ENCODE measurements at regions not wholly inside any gene's neighbourhood (a gene's known extent, or its start where the extent isn't known, plus 50 kb on each side); places are given as distances from the start of the nearest gene placed in this dataset.

DNA sequence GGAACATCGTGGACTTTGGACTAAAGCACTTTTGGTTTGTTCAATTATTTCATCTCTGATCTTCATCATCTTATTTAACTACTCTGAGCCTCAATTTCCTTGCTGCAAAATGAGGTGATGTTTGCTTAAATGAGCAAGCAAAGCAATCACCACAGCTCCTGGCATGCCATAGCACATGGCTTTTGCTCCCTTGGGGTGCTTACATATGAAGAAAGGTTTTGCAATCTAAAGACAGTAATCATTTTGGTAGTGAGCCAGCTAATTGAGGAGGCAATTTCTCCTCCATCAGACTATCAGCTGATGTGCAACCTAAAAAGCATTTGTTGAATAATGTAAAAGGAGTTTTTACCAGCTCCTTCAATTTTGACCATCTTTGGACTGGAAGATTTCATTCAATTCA is 68.8 kb upstream of the KCNJ15 start:
- H3K4me3 ChIP-seq (replicated peaks; ENCODE audit: low read depth, low read length), result no peak overlapping the region
- TF ChIP-seq, protein P1, sequence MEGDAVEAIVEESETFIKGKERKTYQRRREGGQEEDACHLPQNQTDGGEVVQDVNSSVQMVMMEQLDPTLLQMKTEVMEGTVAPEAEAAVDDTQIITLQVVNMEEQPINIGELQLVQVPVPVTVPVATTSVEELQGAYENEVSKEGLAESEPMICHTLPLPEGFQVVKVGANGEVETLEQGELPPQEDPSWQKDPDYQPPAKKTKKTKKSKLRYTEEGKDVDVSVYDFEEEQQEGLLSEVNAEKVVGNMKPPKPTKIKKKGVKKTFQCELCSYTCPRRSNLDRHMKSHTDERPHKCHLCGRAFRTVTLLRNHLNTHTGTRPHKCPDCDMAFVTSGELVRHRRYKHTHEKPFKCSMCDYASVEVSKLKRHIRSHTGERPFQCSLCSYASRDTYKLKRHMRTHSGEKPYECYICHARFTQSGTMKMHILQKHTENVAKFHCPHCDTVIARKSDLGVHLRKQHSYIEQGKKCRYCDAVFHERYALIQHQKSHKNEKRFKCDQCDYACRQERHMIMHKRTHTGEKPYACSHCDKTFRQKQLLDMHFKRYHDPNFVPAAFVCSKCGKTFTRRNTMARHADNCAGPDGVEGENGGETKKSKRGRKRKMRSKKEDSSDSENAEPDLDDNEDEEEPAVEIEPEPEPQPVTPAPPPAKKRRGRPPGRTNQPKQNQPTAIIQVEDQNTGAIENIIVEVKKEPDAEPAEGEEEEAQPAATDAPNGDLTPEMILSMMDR (IDR thresholded peaks at IDR 0.05; ENCODE audit: low read length, missing control alignments), result no peak
- DNase-seq (ENCODE audit: low read depth), result no peak

DNA sequence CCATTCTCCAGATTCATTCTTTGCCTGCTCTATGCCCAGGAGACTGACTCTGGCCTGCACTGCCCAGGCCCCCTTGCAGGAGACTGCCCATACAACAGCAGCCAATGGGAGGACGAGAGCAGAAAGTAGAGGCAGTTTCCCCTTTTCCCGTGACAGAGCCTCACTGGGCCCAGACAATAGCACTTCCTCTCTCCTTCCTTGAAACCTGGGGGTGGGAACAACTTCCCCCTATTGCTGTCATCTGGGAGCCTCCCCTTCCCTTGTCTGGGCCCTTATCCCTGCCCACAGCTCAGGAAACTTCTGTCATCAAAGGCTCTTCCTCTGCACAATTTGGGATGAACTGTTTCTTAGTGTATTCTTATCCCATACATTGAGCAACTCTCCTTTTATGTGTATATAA is 60.8 kb upstream of the KCNJ15 start:
- no peak for DNase-seq (ENCODE audit: low read depth)
- H3K4me3 ChIP-seq (replicated peaks; ENCODE audit: low read depth, low read length), result no peak overlapping the region
- TF ChIP-seq, protein P1 (IDR thresholded peaks at IDR 0.05; ENCODE audit: low read length, missing control alignments), result no peak

DNA sequence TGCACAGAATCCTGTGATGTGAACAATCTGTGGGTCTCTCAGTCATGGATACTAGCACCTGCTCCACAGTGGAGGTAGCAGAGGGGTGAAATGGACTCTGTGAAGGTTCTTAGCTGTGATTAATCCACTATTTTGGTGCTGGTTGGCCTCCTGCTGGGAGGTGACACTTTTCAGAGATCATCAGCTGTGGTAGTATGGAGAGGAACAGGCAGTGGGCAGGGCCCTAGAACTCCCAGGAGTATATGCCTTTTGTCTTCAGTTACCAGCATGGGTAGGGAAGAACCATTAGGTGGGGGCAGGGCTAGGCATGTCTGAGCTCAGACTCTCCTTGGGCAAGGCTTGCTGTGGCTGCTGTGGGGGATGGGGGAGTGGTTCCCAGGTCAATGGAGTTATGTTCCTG is 54.0 kb upstream of the KCNJ15 start:
- TF ChIP-seq, protein P1 (IDR thresholded peaks at IDR 0.05; ENCODE audit: low read length, missing control alignments), result no peak
- no peak for DNase-seq (ENCODE audit: low read depth)
- no peak overlapping the region for H3K4me3 ChIP-seq (replicated peaks; ENCODE audit: low read depth, low read length)

DNA sequence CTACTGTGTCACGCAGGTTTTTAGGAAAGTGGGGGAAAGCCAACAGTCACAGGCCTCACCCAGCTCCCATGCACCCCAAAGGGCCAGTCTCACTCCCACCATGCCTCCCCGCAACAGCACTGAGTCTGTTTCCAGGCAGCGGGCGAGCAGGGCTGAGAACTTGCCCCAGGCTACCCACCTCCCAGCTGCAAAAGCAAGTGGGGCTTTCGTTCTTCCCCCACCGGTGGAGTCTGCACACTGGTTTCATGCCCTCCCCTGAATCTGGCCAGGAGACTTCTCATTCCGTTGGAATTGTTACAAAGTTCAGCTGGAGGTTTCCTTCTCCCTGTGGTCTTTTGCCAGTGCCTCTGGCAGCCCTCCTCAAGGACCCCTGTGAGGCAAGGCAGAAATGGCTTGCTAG is 53.6 kb upstream of the KCNJ15 start:
- DNase-seq (ENCODE audit: low read depth), result no peak
- TF ChIP-seq, protein P1 (IDR thresholded peaks at IDR 0.05; ENCODE audit: low read length, missing control alignments), result no peak

DNA sequence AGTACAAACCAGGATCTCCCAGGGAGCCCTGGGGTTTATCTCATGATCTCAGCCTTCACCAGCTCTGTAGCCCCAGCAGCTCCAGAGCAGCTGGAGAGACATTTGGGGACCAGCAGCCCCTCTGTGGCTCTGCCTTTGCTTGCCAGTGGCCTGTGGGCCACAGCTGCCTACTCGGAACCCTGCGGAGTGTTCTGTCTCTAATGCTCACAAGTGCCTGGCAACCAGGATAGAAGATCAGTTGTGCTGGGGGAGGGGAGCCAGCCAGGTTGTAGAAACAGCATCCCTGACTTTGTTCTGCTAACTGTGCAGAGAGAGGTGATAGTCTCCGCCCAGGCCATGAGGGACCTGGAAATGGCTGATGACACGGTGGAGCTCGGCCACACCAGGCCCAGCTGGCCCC is 50.9 kb upstream of the KCNJ15 start:
- TF ChIP-seq, protein P1 (IDR thresholded peaks at IDR 0.05; ENCODE audit: low read length, missing control alignments), result no peak
- no peak for DNase-seq (ENCODE audit: low read depth)
- H3K4me3 ChIP-seq (replicated peaks; ENCODE audit: low read depth, low read length), result no peak overlapping the region

More for the DNA sequence above, 53.6 kb upstream of the KCNJ15 start:
- no peak overlapping the region for H3K4me3 ChIP-seq (replicated peaks; ENCODE audit: low read depth, low read length)

DNA sequence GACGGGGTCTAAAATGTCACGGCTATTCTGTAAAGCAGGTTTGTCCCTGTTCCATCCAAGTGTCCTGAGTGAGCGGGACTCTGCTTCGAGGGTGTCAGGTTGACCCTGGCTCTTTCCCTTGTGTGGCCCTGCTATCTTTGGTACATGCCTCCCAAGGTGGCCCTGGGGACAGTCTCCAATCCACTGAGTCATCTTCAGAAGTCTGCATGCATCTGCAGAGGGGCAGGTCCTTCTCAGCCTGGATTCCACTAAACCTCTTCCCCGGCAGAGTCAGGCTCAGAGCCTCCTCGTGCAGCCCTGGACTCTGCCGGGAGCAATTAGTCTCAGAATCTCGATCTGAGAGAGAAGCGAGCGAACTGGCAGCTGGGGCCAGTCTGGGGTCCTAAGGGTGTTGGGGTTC is 50.1 kb upstream of the KCNJ15 start:
- DNase-seq (ENCODE audit: low read depth), result no peak
- no peak overlapping the region for H3K4me3 ChIP-seq (replicated peaks; ENCODE audit: low read depth, low read length)
- TF ChIP-seq, protein P1 (IDR thresholded peaks at IDR 0.05; ENCODE audit: low read length, missing control alignments), result no peak

Measured in fibroblast of pulmonary artery (primary cell).